Occipital lobe (tissue), 1 donor: ENCODE measurements at regions not wholly inside any gene's neighbourhood (a gene's known extent, or its start where the extent isn't known, plus 50 kb on each side); places are given as distances from the start of the nearest gene placed in this dataset.

Experiments used
- DNase-seq: peaks from one replicate; lab custom pipeline; 2025; lab: John Stamatoyannopoulos, UW

DNA sequence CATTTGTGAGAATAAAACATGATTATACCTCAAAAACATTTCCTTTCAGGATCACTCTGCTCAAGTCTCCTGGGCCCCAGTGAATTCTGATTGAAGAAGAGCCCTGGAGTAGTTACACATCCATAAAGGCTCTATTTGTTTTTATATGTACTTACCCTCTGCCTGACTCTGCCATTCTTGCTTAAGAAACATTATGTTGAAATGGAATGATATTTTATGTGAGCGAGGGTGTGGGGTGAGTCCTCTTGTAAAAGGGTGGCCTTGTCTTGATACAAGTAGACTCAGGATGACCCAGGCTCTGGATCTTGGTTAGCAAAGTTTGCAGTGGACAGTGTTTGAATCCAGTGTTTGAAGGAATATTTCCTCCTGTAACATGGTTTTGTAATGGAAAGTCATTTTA lies 215.4 kb upstream of the PREP start:
- DNase-seq, result no peak

DNA sequence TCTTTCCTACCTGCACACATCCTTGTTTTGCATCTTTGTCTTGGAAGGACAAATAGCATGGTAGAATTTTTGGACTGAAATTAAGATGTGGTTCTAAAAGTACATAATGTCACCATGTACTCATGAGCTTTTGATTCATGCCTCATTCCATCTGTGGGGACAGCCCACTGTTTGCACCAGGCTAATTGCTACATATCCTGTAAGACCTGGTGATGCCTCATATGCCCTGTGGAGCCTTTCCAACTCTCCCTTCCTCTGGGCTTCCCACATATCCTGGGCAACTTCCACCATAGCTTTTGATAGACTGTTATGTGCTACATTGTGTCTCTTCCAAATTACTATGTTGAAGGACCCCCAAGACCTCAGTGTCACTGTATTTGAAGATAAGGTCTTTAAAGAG lies 213.6 kb upstream of the PREP start:
- DNase-seq, result no peak

DNA sequence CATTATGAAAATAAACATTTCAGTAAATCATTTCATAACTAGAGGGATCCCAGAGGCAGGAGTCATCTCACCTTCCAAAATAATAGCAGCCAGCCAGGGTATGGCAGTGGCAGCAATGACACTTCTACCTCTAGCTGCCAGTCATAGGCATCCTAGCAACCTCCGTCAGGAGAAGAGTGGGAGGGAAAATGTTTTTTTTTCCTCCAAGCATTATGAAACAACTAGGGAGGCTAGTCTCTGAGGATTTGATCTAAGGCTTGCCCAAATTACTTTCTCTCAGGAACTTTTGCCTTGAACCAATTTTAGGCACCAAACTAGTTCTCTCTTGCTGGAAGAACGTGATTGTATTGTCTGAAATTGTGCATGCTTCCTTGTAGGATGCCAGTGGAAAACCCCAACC lies 208.7 kb upstream of the PREP start:
- no peak for DNase-seq

DNA sequence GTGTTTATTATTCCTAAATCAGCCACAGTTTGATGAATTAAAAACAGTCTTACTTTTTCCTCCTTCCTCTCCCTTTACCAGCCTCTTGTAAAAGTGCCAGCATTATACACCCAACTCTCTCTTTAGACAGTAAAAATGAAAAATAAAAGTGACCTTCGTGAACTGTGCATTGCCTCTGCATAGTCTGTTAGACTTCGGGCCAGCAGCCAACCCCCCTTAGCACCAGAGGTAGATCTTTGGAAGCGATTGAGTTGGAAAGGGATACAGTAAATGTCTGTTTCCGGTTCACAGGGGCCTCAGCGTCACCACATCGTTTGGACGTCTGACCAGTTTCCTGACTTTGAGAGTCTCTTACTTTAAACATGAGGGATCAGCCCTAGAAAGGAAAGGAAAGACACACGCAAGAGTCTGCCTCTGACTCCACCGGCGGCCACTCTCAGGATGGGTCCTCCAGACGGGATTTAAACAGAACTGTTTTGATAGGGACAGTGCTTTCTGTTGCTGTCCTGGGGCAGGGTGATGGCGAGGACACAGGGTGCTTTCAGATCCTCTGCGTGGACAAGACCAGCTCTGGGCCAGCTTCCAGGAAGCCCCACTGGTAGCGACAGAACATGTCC lies 206.6 kb upstream of the PREP start:
- DNase-seq, result no peak

DNA sequence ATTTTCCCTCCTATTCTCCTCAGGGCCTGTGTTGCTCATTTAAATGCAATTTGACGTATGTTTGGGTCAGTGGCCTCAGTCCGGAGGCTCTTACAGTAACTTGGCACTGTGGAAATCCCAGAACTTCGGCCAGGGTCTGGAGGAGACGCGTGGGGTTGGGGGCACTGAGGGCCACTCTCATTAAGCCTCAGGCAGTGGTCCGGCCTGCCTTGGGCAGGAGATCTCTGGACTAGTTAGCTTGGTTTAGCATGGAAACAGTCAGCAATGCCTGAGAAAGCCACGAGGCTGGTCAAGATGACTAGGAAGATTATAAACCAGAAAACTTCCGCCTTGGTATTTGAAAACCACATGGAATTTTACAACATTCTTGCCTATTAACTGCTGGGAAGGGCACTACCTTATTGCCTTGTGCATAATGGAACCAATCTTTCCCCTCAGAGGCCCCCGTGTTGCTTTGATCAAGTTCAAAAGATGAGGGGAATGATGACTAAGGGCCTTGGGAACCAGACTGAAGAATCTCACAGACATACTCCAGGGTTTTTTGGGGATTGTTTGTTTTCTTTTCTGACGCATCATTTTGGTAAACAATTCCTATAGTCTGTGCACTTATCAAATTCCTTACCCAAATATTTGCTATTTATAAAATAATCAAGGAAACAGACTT lies 206.0 kb upstream of the PREP start:
- DNase-seq, result no peak

DNA sequence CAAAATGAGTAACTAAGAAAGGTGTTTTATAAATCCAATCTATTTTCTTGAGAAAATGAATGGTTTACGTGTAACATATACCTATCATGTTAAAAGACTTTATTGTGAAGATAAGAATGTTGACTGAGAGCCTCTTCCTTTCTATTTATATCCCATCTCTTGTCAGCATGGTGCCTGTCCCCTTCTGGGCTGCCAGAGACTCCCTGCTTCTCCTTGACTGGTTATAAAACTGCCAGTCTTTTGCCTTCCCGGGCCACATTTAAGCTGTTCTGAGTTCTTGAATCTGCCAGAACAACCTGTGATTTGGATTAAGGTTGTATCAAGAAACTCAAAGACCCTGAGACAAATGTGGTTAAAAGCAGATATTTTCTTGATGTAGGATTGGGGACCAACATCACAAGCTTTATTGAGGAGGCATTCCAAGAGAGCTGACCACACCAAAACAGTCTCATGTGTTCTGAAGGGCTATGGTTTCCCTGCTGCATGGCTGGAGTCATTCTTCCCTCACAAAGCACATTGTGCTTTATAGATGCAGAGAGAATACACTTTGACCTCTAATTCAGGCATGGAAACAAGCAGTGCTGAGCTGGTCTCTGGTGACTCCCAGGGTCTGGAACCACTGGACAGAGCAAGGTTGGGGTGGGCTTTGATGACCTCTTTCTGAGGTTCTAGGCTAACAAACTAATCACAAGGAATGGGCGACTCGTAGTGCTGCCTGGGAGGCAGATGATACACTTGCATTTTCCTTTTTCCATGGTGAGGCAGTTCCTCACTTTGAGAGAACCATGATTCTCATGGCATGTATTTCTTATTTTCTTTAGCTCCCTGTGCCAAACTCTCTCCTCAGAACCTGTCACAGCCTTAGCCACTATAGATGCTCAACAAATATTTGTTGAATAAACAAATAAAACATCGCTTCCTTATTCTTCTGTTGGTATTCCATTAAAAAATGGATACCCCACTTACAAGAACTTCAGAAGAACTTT lies 205.0 kb upstream of the PREP start:
- DNase-seq, result no peak

DNA sequence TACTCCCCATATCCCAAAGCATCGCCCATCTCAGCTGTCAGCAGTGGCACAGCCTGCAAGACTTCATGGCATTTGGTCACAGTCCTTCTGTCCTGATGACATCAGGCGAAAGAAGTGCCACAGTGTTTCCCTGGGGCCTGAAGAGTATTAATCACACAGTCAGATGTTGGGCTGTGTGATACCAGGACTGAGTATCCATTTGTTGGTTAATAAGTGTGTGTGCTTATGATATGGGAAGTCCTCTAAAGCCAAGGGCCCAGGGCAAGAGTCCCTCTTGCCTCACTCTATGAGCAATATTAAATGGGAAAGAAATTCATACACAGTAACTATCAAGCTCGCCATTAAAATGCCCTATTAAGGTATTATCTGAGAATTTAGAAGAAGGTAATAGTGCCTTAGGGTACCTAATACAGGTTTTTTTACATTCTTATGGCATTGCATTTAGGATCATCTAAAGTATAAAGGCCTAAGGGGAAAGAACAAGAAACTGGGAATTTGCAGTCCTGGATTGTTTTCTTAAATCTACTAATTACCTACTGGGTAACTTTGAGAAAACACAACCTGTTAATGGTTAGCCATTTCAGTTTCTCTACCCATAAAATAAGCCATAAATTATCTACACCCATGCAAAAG lies 204.1 kb upstream of the PREP start:
- DNase-seq, result no peak

DNA sequence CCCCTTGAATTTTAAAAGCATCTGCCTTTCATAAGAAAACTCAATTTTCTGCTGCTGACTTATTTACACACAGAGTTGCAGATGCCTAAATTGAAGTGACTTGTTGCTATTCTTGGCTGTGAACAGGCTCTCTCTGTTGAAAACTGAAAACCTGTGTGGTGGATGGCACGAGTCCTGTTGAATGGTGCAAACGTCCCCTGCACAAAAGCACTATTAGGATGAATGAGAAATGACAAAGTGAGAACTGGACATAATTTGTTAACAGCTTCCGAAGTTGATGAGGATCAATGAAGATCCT lies 201.7 kb upstream of the PREP start:
- DNase-seq, result no peak

DNA sequence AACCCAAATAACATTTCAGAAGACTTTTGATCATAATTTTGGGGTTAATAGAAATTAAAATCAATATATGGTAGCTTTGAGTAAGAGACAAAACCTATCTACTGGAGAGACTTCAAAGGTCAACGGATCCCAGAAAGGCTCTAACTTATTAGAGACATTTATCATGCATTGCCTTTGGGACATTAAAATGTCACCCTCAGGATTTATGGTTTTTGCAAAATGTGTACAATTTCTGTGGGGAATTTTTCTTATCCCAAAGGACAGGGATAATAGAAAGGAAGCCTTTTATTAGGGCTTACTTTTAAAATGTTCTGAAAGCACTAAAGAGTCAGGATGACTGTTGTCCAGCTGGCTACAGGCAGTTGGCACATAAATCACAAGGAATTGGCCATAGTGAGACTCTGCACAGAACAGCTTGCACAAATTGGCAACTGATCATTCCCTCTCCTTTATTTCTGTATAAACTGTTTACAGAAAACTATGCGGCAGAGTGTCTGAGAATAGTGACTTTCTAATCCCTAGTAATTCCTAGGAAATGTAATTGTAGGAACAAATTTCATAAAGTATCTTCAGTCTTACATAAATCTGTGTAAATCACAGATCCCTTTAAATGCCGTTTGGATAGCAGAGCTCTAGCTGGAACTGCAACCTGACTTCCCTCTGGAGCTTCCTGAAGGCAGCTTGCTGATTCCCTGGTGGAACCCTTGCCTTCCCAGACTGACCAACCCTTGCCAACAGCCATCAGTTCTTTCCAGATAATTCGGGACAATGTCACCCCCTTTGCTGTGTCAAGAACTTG lies 201.1 kb upstream of the PREP start:
- no peak for DNase-seq

DNA sequence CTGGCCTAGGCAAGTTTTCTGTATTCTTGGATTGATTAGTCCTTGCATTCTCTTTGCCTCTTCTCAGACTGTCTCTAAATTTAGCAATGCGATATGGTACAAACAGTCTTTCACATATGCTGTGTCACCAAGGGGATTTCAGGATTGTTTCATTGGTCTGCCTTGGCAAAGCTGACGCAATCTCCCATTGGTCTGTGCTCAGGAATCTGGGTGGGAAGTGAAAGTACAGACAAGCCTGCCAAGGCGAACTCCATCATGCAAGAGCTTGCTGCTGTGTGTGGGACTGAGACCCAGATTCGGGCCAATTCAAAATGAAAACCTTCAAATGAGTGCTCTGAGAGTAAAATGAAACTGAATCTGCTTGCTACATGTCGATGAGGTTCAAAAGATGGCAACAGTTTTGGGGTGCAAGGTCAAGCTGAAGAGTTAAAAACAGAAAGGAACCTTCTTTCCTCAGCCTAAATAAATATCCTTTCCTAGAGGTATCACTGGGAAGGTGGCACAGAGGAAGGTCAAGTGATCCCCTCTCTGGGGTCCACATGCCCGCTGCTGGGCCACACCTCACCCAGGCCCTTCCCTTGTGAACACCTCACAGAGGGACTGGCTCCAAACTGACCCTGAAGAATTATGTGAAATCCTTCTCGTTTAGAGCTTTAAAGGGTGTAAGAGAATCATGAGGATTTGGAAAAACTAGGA lies 198.8 kb upstream of the PREP start:
- DNase-seq, result peak; percentile 71

DNA sequence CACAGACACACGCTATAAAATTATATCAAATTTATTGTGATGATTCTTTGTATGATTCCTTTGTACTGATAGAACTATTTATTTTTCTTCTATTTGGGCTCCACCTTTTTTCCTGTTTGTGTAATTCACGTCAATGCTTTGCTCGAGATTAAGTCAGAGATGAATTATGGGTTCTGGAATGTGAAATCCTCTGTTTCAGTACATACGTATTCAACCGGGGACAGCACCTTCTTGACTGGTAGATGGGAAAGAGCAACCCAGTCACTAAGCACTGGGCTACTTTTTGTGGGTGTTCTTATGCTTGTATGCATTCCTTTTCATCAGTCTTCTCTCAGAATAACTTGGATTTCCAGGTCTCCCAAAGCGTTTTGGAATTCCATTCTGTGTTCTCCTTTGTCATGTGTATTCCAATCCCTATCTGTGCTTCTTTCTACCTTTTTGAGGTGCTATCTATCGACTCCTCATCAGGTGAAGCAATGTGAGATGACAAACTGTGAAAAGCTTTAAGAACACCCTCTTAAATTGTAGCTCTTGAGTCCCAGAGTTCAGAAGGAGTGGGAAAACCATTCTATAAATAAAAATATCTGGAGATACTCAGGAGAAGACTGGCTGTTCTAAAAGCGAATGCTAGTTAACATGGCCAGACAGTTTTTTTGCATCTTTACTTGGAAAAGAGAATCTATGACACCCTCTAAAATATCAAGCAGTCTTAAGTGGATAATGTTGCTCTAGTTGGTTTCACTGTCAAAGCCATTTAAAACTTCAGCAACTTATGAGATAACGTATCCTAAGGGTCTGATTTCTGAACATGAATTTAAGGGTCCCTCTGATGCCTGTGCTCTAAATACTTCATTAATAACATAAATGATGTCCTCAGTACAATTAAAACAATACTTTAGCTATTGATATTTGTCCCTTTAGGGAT lies 197.7 kb upstream of the PREP start:
- no peak for DNase-seq

DNA sequence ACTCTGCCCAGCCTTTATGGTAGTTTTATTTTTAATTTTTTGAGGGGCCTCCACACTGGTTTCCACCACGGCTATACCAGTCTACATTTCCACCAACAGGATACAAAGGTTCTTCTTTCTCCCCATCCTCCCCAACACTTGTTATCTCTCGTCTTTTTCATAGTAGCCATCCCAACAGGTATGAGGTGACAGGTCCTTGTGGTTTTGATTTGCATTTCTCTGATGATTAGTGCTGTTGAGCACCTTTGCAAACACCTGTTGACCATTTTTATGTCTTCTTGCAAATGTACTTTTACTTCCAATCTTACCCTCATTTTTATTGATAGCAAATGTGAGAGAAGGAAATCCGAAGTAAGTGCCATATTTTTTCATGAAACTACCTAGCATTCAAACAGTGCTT lies 195.4 kb upstream of the PREP start:
- DNase-seq, result no peak

DNA sequence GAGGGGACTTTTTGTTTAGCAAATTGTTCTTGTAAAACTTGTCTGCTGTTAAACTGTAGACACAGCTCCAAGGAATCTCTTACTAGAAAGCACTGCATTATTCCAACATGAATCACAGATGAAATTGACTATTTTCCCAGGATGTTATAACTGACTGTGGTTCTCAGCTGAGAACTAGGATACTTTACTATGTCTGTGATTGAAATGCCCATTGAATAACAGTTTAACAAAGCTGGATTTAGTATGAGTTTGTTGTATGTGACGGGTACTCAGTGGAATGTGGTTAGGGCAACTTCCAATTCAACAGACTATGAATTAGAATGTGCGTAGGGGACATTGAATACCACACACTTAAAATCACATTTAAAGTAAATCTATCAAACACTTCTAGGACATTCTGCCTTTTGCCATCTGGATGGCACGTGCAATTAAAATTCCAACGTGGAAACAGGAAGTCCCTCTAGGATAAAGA lies 193.4 kb upstream of the PREP start:
- DNase-seq, result no peak

DNA sequence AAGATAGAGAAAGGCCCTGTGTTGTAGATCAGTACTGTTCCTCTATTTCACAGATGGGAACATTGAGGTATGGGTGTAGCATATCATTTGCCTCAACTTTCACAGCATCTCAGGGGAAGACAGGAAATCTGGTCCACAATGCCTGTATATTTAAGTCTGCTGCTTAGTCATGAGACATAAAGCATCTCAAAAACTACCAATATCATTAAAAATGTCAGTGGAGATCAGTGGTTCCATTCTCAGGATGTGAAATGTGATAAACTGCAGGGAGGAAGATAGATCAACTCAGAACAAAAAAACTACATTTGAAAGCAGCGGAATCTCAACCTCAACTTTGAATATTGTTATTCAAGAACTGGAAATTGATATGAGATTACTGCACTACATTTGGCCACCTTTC lies 192.9 kb upstream of the PREP start:
- no peak for DNase-seq

DNA sequence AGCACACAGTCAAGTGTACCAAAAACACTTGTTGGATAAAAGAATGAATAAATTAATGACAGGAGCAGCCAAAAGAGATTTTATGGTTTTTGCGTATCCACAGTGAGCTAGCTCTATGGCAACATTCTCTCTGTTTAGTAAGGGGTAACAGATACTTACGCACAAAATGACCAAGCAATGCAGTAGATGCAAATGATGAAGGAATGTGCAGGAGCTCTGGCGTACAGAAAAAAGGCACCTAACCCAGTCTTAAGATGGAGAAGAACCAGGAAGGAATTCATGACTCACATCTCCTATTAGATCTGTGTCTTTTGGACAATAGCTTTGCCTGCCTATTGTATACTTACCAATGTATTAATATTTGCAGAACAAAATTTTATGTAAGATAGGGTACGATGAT lies 191.9 kb upstream of the PREP start:
- DNase-seq, result no peak

DNA sequence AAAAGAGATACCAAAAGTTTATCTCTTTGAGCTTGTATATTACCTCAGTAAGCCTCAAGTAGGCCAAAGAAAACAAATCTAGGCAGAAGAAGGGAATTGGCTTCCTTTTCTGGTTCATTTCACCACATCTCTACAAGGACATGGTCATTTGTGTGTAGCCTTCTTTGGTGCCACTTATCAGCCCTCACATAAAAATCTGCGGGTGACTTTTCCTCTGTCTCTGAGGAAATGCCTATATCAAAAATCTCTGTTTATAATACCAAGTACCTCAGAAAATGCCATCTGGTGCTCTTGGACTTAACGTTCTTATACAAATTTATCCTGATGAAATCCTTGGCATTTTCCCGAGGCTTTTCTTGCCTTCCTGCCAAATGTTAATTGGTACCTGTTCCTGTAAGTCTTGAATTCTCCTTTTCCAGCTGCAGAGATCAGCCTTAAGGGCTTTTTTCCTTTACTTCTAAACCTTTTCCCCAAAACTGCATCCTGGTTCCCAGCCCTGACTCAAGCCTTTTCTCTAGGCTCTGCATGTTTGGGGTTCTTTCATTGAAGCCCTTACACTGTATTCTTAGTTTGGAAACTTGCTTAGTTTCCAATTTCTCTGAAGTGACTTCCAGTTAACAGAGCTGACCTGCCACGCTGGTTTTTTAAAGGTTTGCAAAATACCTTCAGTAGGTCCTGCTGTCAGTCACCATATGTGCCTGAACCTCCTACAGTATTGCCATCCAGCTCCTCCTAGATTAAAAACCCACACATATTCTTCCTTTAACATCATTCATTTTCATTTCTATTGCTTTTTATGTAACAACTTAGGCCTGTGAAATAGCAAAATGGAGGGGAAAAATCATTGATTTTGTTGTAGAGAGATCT lies 191.2 kb upstream of the PREP start:
- DNase-seq, result no peak

DNA sequence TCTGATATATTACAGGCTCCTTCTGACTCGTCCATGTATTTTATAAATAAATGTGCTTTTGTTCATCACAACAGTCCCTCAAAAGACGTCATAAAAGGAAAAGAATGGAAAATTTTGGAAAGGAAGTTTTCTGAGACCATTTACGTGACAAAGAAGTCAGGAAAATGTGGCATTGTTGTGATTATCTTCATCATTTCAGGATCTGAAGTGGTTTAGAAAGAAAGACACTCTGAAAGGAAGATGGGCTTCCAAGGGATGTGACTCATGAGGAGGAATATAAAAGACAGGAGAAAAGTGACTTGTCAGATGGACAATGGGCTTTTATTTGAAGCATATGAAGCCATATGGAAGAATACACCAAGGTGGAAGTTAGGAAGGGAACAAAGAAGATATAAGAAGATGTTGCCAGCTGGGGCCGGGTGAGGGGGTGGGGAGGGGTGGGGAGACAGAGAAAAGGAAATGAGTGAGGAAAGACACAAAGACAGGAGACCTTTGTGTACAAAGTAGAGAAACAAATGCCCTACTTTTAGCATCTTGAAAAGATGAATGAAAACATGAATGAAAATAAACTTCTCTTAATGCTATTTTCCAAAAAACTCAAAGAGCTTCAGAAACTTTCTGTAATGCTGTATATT lies 190.3 kb upstream of the PREP start:
- DNase-seq, result no peak

DNA sequence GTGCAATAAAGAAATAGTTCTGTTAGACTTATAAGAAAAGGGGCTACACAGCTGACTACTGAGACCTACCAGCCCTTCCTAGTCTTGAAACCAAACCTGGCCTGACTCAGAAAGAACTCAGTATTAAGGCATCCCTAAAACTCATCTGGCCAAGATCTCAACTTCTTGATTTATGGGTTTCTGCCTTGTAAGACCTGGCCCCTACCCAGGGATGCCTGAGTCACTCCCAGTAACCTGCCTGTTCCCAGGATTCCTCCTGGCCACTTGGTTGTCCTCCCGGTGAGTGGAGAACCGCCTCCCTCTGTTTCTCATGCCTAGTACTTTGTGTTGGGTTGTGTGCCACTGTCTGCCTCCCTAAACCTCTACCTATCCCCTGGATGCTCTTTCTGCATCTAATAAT lies 189.4 kb upstream of the PREP start:
- DNase-seq, result no peak
